HG03432 (cell line): ENCODE measurements at regions not wholly inside any gene's neighbourhood (a gene's known extent, or its start where the extent isn't known, plus 50 kb on each side); places are given as distances from the start of the nearest gene placed in this dataset.
"Not testable (repeated sequence)": the region's sequence is repeated elsewhere in the genome, so short reads cannot be mapped to it uniquely, and the experiment has no call there.

Experiments
- ATAC-seq: cut with Tn5 transposase; IDR thresholded peaks from one replicate; pipeline ENCODE4 v1.9.1; 2021; ENCODE audit warnings: mild to moderate bottlenecking, moderate library complexity; ENCODE audit not compliant: unreplicated experiment

DNA sequence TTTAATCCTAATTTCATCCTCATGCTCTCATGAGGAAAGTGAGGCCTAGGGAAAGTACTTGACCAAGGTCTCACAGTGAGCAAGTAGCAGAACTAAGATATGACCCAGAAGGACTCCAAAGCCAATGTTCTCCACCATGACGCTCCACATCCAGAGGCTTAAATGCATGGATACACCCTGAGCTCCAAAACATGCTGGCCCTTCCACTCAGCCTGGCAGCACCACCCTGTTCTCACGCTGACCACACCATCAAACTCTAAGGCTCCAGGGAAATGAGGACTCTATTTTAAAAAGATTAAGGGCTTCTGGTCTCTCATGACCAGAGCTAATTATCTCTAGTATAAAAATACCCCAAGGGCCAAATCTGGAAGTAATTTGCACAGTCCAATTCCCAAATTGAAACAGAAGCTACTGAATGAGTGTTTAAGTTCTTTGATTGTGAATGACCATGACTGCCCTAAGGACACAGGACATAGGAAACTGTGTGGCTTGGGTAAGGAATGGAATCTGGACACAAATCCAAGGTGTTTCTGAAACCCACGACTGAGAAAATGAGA is 71.1 kb upstream of the ABLIM1 start:
- no peak for ATAC-seq

- no peak for ATAC-seq
Measured at GRCh38 chr10:114730291-114730690, 72.2 kb upstream of the ABLIM1 start.

GRCh38 chr10:114732931-114733330 is 74.9 kb upstream of the ABLIM1 start:
- no peak for ATAC-seq

- ATAC-seq, result no peak
Measured at GRCh38 chr10:114735946-114736345, 77.9 kb upstream of the ABLIM1 start.

- peak; percentile 49 for ATAC-seq
Measured at GRCh38 chr10:114743521-114744231, 77.9 kb upstream of the FHIP2A start.

DNA sequence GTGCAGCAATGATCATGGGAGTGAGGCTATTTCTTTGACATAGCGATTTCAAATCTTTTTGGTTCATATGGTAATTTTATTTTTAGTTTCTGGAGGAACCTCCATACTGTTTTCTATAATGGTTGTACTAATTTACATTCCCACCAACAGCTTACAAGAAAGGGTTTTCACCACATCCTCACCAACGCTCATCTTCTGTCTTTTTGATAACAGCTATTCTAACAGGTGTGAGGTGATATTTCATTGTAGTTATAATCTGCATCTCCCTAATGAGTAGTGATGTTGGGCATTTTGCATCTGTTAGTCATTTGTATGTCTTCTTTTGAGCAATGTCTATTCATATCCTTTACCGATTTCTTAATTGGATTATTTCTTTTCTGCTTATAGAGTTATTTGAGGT is 75.0 kb upstream of the FHIP2A start:
- ATAC-seq, result no peak

DNA sequence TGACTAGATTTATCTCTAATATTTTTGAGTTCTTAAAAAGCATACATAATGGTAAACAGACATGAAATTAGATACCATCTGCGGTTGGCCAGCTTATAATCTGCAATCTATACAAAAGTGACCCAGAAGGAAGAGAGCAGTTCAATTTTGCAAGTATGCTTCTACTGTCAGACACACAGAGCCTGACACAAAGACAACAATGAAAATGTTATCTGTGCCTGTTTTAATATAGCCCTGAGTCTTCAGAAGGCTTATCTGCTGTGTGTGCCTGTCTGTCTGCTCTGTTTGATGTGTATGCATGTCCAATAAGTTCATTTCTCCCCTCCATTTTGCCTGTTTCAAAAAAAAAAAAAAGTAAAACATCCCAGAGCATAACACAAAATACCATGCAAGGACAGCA is 73.3 kb upstream of the FHIP2A start:
- ATAC-seq, result no peak

DNA sequence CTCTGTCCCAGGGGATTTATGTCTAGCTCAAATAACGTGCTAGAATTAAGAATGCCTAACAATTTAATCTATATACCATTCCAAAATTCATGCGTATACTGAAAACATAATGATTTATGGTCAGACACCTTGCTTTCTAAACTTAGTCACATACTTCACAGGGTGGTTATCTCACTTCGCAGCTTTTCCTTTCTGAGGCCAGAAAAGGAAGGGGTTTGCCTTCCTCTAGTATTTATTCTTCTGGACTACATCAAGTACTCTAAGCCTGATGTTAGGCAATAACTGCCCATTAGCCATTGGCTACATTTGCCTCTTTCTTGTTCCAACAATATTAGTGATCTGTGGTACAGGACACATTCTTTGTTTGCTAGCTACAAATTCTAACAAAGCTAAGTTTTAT is 72.6 kb upstream of the FHIP2A start:
- ATAC-seq, result no peak

GRCh38 chr10:114749510-114749909 is 72.1 kb upstream of the FHIP2A start:
- no peak for ATAC-seq

GRCh38 chr10:114751856-114752255 is 69.7 kb upstream of the FHIP2A start:
- ATAC-seq, result no peak

DNA sequence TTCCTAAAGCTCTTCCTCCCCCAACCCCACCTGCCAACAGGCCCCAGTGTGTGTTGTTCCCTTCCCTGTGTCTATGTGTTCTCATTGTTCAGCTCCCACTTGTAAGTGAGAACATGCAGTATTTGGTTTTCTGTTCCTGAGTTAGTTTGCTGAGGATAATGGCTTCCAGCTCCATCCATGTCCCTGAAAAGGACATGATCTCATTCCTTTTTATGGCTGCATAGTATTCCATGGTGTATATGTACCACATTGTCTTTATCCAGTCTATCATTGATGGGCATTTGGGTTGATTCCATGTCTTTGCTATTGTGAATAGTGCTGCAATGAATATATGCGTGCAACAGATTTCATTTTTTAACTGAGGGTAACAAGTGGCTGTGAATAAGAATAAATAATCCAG is 69.0 kb upstream of the FHIP2A start:
- not testable (repeated sequence) for ATAC-seq

DNA sequence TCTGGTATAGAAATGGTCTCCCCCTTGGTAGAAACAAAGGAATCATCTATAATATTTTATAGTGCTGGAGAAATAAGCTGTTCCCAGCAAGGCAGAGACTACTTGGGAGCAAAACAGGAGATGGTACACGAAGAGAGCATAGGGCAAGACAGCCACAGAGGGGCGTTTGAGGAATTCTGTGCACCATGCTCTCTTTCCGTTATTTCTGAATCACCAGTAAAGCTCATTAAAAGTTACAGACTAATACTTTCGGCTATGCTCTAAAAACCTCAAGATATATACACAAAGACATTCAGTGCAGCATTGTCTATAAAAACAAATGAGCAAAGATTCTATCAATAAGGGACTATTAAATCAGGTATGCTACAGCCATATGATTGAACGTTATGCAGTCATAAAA is 68.5 kb upstream of the FHIP2A start:
- ATAC-seq, result no peak

DNA sequence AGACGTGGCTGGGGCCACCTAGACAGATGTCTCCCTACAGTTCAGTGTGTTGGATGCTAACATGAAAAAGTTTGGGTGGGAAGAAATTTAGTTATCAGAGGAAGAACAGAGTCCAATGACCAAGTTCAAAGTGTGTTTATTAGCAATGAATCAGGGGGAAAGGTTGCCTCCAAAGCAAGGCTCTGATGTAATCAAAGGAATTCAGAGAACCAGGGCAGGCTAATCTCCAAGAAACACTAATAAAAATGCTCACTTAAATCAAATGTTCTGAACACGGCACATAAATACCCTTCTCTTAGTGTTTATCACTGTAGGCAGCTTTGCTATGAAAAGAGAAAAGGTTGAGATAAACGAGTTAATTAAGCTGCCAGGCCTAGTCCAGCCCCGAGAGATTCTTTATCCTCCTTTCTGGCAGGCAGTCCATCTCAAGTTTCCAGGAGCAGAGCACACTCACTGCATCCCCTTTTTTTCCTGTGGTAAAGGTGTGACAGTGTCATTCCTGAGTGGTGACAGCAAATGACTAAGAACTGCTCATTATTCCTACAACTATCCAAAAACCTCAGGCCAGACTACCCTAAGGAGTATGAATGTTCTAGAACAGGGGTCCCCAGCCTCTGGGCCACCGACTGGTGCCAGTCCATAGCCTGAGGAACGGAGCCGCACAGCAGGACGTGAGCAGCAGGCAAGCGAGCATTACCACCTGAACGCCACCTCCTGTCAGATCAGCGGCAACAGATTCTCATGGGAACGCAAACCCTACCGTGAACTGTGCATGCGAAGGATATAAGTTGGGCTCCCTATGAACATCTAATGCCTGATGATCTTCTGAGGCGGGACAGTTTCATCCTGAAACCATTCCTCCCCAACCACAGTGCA is 66.9 kb upstream of the FHIP2A start:
- no peak for ATAC-seq

- no peak for ATAC-seq
Measured at GRCh38 chr10:114755537-114755936, 66.0 kb upstream of the FHIP2A start.

DNA sequence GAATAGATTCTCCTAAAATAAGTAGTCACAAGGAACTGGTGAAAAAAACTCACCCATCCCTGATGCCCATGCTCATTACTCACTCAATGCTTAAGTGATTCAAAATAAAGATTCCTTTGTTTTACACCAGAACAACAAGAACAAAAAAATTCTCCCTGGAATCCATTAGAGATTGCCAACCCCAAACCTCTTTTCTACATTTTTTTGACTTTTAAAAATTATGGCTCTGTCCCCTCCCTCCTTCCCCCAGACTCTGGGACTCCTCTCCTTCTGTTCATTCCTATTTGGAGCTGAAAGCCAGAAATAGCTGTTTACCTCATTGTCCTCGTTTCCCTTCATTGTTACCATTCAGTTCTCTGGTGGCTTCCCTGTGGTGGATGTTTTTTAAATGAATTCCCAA is 63.2 kb upstream of the FHIP2A start:
- no peak for ATAC-seq

DNA sequence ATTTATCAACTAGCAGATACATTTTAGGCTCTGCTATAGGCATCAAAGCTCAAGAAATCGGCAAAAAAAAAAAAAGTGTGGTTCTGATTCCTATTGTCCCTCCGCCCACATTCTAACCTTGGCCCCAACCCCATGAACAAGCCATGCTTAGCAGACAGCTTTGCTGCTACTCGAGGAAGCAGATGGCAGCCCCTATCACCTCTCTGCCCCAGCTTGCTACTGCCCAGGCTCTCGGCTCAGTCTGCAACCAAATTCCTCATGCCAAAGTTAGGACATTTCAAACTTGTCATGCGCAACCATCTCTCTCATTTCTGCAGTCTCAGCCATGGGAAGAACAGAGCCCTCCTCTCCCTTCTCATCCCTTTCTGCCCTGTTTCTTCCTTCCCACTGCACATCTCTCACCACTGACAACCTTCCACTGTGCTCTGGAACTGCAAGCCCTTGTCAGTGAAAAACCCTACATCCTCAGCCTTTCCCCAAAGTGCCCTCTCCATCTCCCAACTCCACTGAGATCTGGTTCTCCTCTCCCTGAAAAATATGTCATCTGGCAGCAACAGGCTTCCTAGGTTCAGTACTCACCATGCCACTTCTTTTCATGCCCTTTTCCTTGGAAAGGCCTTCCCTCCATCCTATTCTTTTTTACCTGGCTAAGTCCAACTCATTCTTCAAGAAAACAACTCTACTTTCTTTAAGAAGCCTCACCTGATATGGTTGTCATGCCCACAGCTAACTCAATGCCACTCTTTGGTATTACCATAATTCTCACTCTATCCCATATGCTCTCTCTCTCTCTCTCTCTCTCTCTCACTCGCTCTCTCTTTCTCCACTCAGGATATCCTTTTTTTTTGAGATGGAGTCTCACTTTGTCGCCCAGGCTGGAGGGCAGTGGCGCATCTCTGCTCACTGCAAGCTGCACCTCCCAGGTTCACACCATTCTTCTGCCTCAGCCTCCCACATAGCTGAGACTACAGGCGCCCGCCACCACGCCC is 60.1 kb upstream of the FHIP2A start:
- no peak for ATAC-seq

DNA sequence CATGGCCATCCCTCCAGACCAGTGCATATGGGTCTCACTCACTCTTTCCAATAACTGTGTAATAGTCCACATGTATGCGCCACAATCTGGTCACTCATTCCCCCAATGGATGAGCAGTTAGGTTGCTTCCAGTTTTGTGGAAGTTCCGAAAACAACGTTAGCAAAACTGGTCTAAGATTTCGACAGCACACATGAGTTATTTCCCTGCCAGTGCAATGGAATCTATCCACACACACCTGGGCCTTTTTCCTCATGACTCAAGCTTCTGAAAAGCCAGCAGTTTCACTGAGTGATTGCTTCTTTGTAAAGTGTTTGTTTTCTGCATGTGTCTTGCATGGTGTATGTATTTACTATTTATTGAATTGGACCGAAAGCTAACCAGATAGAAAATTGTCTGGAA is 58.8 kb upstream of the FHIP2A start:
- ATAC-seq, result no peak

DNA sequence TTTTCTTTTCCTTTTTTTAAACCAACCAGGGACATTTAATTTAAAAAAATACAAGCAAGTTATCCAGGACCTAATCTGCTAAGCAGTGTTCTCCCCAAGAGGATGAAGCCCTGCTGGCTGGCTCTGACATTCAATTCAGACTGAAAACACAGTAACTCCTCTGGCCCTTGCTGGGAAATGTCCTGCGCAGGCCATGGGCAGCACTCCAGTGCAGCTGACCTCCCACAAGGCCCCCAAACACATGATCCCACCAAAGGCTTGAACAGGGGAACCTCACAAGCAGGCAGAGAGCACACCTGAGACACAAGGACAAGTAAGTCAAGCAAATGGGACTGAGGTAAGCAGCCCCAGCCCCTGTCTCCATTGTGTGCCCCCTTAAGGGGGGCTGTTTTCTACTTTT is 56.9 kb upstream of the FHIP2A start:
- ATAC-seq, result no peak

- ATAC-seq, result no peak
Measured at GRCh38 chr10:114766470-114766869, 55.1 kb upstream of the FHIP2A start.

GRCh38 chr10:114767101-114767985 is 54.2 kb upstream of the FHIP2A start:
- peak; percentile 62 for ATAC-seq
